GM18907 (cell line): ENCODE measurements at regions not wholly inside any gene's neighbourhood (a gene's known extent, or its start where the extent isn't known, plus 50 kb on each side); places are given as distances from the start of the nearest gene placed in this dataset.

Experiments
- ATAC-seq: cut with Tn5 transposase; IDR thresholded peaks from one replicate; pipeline ENCODE4 v1.9.1; 2021; ENCODE audit warnings: mild to moderate bottlenecking, moderate library complexity; ENCODE audit not compliant: unreplicated experiment

GRCh38 chr21:43364261-43364510, 62.7 kb downstream of the SIK1 start:
- ATAC-seq = no peak

- no peak for ATAC-seq
Observed at GRCh38 chr21:43363506-43364260, 63.2 kb downstream of the SIK1 start.

- no peak for ATAC-seq
Observed at GRCh38 chr21:43362915-43363314, 64.0 kb downstream of the SIK1 start.

- ATAC-seq = peak; percentile 54
Observed at GRCh38 chr21:43362321-43362791, 64.6 kb downstream of the SIK1 start.

GRCh38 chr21:43361493-43362296, 65.2 kb downstream of the SIK1 start:
- peak; percentile 42 for ATAC-seq

- ATAC-seq = no peak
Observed at GRCh38 chr21:43361127-43361492, 65.8 kb downstream of the SIK1 start.

GRCh38 chr21:43360441-43361126, 66.3 kb downstream of the SIK1 start:
- no peak for ATAC-seq

- ATAC-seq = no peak
Observed at GRCh38 chr21:43358940-43359822, 67.8 kb downstream of the SIK1 start.

GRCh38 chr21:43357715-43358430, 69.1 kb downstream of the SIK1 start:
- ATAC-seq = no peak

- ATAC-seq = no peak
Observed at GRCh38 chr21:43355925-43356289, 71.0 kb downstream of the SIK1 start.

- ATAC-seq = no peak
Observed at GRCh38 chr21:43355266-43355924, 71.5 kb downstream of the SIK1 start.

- ATAC-seq = no peak
Observed at GRCh38 chr21:43354666-43355065, 72.3 kb downstream of the SIK1 start.

- no peak for ATAC-seq
Observed at GRCh38 chr21:43354026-43354420, 72.9 kb downstream of the SIK1 start.

- ATAC-seq = no peak
Observed at GRCh38 chr21:43353282-43354025, 73.5 kb downstream of the SIK1 start.

GRCh38 chr21:43352568-43353281, 74.2 kb downstream of the SIK1 start:
- peak; percentile 73 for ATAC-seq

- ATAC-seq = no peak
Observed at GRCh38 chr21:43352154-43352537, 74.8 kb downstream of the SIK1 start.

GRCh38 chr21:43351501-43352153, 75.3 kb downstream of the SIK1 start:
- no peak for ATAC-seq

- no peak for ATAC-seq
Observed at GRCh38 chr21:43349644-43350043, 77.3 kb downstream of the SIK1 start.
